ENCODE measurements at regions not wholly inside any gene's neighbourhood (a gene's known extent, or its start where the extent isn't known, plus 50 kb on each side); places are given as distances from the start of the nearest gene placed in this dataset.

GRCh38 chr14:82070040-82070439 is 536.4 kb upstream of the SEL1L start:
- TF ChIP-seq CTCF (IDR thresholded peaks at IDR 0.05; ENCODE audit: control insufficient read depth, insufficient read depth, low read depth, low read length, missing control alignments), result no peak
- H3K4me3 ChIP-seq (ENCODE audit: control insufficient read depth, low read depth, low read length), result no peak overlapping the region
- no peak for DNase-seq (ENCODE audit: low read depth)

DNA sequence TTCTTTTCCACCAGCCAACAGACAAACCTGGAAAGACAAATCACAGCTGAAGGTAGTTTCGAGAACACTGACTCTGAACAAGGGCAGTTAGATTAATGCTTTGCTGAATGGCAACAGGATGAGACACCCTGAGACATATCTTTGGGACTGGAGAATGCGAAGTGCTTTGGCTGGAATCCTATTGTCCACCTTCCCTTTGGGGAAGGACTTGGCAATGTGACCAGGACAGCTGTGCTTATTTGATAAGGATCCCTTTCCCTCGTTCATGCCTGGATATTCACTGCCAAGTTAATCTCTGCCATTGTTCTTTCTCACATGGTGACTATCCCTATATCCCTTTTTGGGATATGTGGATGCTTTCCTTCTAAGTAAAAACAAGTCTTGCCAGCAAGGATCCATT is 537.1 kb upstream of the SEL1L start:
- no peak for TF ChIP-seq CTCF (IDR thresholded peaks at IDR 0.05; ENCODE audit: control insufficient read depth, insufficient read depth, low read depth, low read length, missing control alignments)
- H3K4me3 ChIP-seq (ENCODE audit: control insufficient read depth, low read depth, low read length), result no peak overlapping the region
- no peak for DNase-seq (ENCODE audit: low read depth)

GRCh38 chr14:82073547-82073946 is 539.9 kb upstream of the SEL1L start:
- no peak for TF ChIP-seq CTCF (IDR thresholded peaks at IDR 0.05; ENCODE audit: control insufficient read depth, insufficient read depth, low read depth, low read length, missing control alignments)
- no peak overlapping the region for H3K4me3 ChIP-seq (ENCODE audit: control insufficient read depth, low read depth, low read length)
- DNase-seq (ENCODE audit: low read depth), result no peak

DNA sequence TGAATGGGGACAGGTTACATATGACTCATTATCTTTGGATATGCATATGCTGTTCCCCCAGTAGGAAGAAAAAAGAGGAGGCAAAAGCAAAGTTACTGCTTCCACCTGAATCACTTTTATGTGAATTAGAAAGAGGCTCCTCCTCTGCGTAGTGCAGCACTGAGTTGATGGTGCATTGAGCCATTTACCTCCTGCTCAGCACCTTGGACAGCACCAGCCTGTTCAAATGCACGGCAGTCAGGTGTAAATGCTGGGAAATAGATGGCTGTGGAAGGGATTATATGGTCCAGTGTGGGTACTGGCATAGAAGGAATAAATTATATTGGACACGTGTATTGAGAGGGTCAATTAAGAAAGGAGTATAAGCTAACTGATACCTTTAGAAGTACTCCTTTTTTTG is 541.9 kb upstream of the SEL1L start:
- no peak for DNase-seq (ENCODE audit: low read depth)
- H3K4me3 ChIP-seq (ENCODE audit: control insufficient read depth, low read depth, low read length), result no peak overlapping the region
- no peak for TF ChIP-seq CTCF (IDR thresholded peaks at IDR 0.05; ENCODE audit: control insufficient read depth, insufficient read depth, low read depth, low read length, missing control alignments)

GRCh38 chr14:82079553-82079952 is 545.9 kb upstream of the SEL1L start:
- no peak for DNase-seq (ENCODE audit: low read depth)
- no peak for TF ChIP-seq CTCF (IDR thresholded peaks at IDR 0.05; ENCODE audit: control insufficient read depth, insufficient read depth, low read depth, low read length, missing control alignments)
- H3K4me3 ChIP-seq (ENCODE audit: control insufficient read depth, low read depth, low read length), result no peak overlapping the region

GRCh38 chr14:82080370-82080769 is 546.7 kb upstream of the SEL1L start:
- no peak for DNase-seq (ENCODE audit: low read depth)
- no peak for TF ChIP-seq CTCF (IDR thresholded peaks at IDR 0.05; ENCODE audit: control insufficient read depth, insufficient read depth, low read depth, low read length, missing control alignments)
- H3K4me3 ChIP-seq (ENCODE audit: control insufficient read depth, low read depth, low read length), result no peak overlapping the region

DNA sequence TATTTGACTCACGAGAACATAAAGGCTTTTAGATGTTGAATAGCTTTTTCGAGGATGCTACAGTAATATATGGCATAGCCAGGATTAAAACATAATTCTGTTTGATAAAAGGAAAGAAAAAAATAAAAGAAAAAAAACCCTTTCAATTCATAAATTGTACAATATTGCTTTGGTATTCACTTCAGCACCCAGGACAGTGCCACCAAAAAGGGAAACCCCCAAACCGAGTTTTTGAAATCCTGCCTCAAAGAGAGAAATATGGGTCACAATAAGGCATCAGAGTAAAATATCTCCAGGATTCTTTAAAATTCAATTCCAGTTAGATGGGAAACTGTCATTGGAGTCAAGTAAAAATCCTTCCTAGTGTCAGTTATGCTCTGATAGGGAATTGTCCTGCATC is 551.2 kb upstream of the SEL1L start:
- no peak for DNase-seq (ENCODE audit: low read depth)
- TF ChIP-seq CTCF (IDR thresholded peaks at IDR 0.05; ENCODE audit: control insufficient read depth, insufficient read depth, low read depth, low read length, missing control alignments), result no peak
- no peak overlapping the region for H3K4me3 ChIP-seq (ENCODE audit: control insufficient read depth, low read depth, low read length)
